B cell (primary cell): ENCODE measurements at regions not wholly inside any gene's neighbourhood (a gene's known extent, or its start where the extent isn't known, plus 50 kb on each side); places are given as distances from the start of the nearest gene placed in this dataset.

Source experiments
- ATAC-seq: fragments of 200-7000 bp; cut with Tn5 transposase; one replicate; pipeline ENCODE4 v1.10.0; 2021; ENCODE audit warnings: low read depth, mild to moderate bottlenecking, moderate number of reproducible peaks, moderate library complexity
- CTCF ChIA-PET: fragments of 350-600 bp; sonication (Branson Sonifier 250); formaldehyde crosslinking; loops from one replicate; lab custom pipeline; 2021; ENCODE audit warnings: antibody characterized with exemption, inconsistent platforms; lab: Charles Lee
- POLR2A ChIA-PET: fragments of 350-600 bp; sonication (Branson Sonifier 250); formaldehyde crosslinking; loops from one replicate; lab custom pipeline; 2021; ENCODE audit warnings: antibody characterized with exemption; lab: Charles Lee
- DNase-seq: peaks from one replicate; pipeline ENCODE4 v3.0.0; 2013
- H2AFZ ChIP-seq: 2 replicates; pipeline ENCODE4 v1.6.1; 2012; ENCODE audit warnings: mild to moderate bottlenecking, low read depth, low read length; ENCODE audit not compliant: insufficient read depth, poor library complexity, severe bottlenecking
- H3K27ac ChIP-seq, 2 donors: 1 replicate in 1 of 2; 2 replicates in 1 of 2; pipeline ENCODE4 v1.5.1; 2012 to 2013; ENCODE audit warnings: low read length in 2 of 2, mild to moderate bottlenecking in 2 of 2, moderate library complexity in 1 of 2
- H3K27me3 ChIP-seq, 4 experiments: fragments of 200-600 bp in 1 of 4; sonication (generic) in 1 of 4; replicated peaks in 1 of 4; 1 replicate in 2 of 4; 2 replicates in 2 of 4; pipeline versions ENCODE4 v1.6.1 to v1.7.0; 2013 to 2016; ENCODE audit warnings: low read length in 3 of 4, mild to moderate bottlenecking in 2 of 4, mixed read lengths in 1 of 4, moderate library complexity in 1 of 4; ENCODE audit not compliant: insufficient read depth in 4 of 4, control insufficient read depth in 3 of 4; ENCODE audit errors: control extremely low read depth in 1 of 4
- H3K36me3 ChIP-seq, 2 experiments: replicated peaks in 1 of 2; 1 replicate in 1 of 2; 2 replicates in 1 of 2; pipeline versions ENCODE4 v1.6.1 to v1.7.1; 2013; ENCODE audit warnings: low read length in 1 of 2; ENCODE audit not compliant: insufficient read depth in 2 of 2, control insufficient read depth in 1 of 2; ENCODE audit errors: control extremely low read depth in 1 of 2, extremely low read depth in 1 of 2
- H3K4me1 ChIP-seq, 2 donors: fragments of 200-600 bp in 1 of 2; sonication (generic) in 1 of 2; 1 replicate in 1 of 2; 2 replicates in 1 of 2; pipeline versions ENCODE4 v1.5.1 to v1.6.1; 2013 to 2017; ENCODE audit warnings: low read length in 2 of 2; ENCODE audit not compliant: control insufficient read depth in 2 of 2, insufficient read depth in 2 of 2
- H3K4me2 ChIP-seq: replicated peaks from 2 replicates; pipeline ENCODE3; 2012; ENCODE audit warnings: mild to moderate bottlenecking, low read depth, low read length; ENCODE audit not compliant: poor library complexity, severe bottlenecking
- H3K4me3 ChIP-seq, 5 experiments: fragments of 200-600 bp in 1 of 5; sonication (generic) in 1 of 5; 1 replicate in 3 of 5; 2 replicates in 2 of 5; pipeline versions ENCODE4 v1.5.1 to v1.7.0; 2011 to 2016; ENCODE audit warnings: low read length in 4 of 5, mild to moderate bottlenecking in 4 of 5, low read depth in 2 of 5, control low read depth in 1 of 5, moderate library complexity in 1 of 5; ENCODE audit not compliant: insufficient read depth in 1 of 5; ENCODE audit errors: control extremely low read depth in 1 of 5, extremely low read depth in 1 of 5
- H3K79me2 ChIP-seq: fragments of 200-600 bp; sonication (generic); one replicate; pipeline ENCODE4 v1.6.0; 2016; ENCODE audit warnings: low read length; ENCODE audit not compliant: control insufficient read depth, insufficient read depth
- H3K9ac ChIP-seq: fragments of 200-600 bp; sonication (generic); 2 replicates; pipeline ENCODE4 v1.6.1; 2017; ENCODE audit warnings: mild to moderate bottlenecking, low read length, moderate library complexity
- H3K9me3 ChIP-seq, 3 donors: one replicate each; pipeline versions ENCODE4 v1.6.1 to v1.7.1; 2013; ENCODE audit warnings: low read length in 2 of 3; ENCODE audit not compliant: control insufficient read depth in 2 of 3, insufficient read depth in 1 of 3; ENCODE audit errors: control extremely low read depth in 1 of 3
- H4K20me1 ChIP-seq: 2 replicates; pipeline ENCODE4 v1.6.0; 2012; ENCODE audit warnings: mild to moderate bottlenecking, low read length; ENCODE audit not compliant: insufficient read depth, control insufficient read depth, poor library complexity, severe bottlenecking
- H3K27ac Mint-ChIP-seq: one replicate; pipeline ENCODE4 v1.8.0; 2021; ENCODE audit warnings: mixed read lengths
- H3K27me3 Mint-ChIP-seq: one replicate; pipeline ENCODE4 v1.8.0; 2021; ENCODE audit warnings: mixed read lengths
- H3K4me1 Mint-ChIP-seq: one replicate; pipeline ENCODE4 v1.8.0; 2021; ENCODE audit warnings: mixed read lengths
- H3K4me3 Mint-ChIP-seq: one replicate; pipeline ENCODE4 v1.8.0; 2021; ENCODE audit warnings: mixed read lengths
- H3K9me3 Mint-ChIP-seq: one replicate; pipeline ENCODE4 v1.8.0; 2022; ENCODE audit warnings: mixed read lengths; ENCODE audit not compliant: insufficient read depth
- EZH2 ChIP-seq: IDR thresholded peaks from 2 replicates; pipeline ENCODE4 v1.6.1; 2012; ENCODE audit warnings: borderline replicate concordance, low read depth, mild to moderate bottlenecking, moderate library complexity, low read length; ENCODE audit not compliant: insufficient read depth, poor library complexity, severe bottlenecking
- WGBS: methylation state at CpG from one replicate; pipeline ENCODE4 v1.1.5; 2013; ENCODE audit warnings: missing lambda C conversion rate; ENCODE audit not compliant: insufficient coverage; 5-methylcytosine and 5-hydroxymethylcytosine counted together
- intact Hi-C: fragments of 100-400 bp; cut with micrococcal nuclease; formaldehyde crosslinking; loops from one replicate; pipeline ENCODE4 v1.10.0; 2022
- TF ChIP-seq, protein P1 (sequence below): fragments of 200-600 bp; IDR thresholded peaks from one replicate; pipeline ENCODE4 v1.8.0; 2022; ENCODE audit warnings: antibody characterized with exemption, mild to moderate bottlenecking

DNA sequence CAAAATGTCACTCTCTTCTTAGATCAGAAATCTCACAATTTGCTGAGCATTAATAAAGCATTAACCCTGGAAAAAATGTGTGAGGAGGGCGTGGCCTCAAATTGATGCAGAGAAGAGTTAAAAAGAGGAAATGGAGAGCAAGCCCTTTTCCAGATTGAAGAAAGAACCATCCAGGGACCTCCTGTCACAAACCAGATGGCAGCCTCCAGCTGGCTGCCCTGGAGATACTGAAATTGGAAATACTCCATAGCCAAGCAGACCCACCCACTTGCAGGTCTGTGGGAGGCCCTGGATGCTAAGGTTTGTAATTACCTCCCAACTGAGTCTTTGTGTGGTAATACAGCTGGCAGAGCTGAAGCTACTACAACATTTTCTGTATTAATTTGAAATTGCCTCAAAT lies 214.9 kb downstream of the IL20RB start:
- TF ChIP-seq, protein P1, sequence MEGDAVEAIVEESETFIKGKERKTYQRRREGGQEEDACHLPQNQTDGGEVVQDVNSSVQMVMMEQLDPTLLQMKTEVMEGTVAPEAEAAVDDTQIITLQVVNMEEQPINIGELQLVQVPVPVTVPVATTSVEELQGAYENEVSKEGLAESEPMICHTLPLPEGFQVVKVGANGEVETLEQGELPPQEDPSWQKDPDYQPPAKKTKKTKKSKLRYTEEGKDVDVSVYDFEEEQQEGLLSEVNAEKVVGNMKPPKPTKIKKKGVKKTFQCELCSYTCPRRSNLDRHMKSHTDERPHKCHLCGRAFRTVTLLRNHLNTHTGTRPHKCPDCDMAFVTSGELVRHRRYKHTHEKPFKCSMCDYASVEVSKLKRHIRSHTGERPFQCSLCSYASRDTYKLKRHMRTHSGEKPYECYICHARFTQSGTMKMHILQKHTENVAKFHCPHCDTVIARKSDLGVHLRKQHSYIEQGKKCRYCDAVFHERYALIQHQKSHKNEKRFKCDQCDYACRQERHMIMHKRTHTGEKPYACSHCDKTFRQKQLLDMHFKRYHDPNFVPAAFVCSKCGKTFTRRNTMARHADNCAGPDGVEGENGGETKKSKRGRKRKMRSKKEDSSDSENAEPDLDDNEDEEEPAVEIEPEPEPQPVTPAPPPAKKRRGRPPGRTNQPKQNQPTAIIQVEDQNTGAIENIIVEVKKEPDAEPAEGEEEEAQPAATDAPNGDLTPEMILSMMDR: no peak
- TF ChIP-seq EZH2: no peak

DNA sequence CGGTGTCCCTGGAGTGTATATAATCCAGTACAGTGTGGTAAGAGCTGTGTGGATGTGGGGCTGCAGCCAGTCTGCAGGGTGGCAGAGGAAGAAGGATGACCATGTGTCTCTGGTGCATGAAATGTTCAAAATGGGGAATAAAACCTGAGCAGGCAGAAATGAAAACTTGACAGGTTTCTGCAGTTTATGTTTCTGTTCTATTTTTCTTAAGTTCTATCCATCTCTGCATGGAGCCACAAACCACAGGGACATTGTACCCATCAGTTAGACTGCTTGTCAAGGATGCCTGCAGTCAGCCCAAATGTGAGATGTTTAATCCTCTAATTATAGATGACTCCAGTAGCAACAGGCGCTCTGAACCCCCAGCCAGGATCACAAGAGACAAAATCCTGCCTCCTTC lies 216.7 kb downstream of the IL20RB start:
- peaks cover 4% of the 10 kb centered on the region for H3K27me3 Mint-ChIP-seq
- H3K4me3 ChIP-seq: no peak overlapping the region
- no peaks in the 10 kb centered on the region for H3K9me3 Mint-ChIP-seq
- no peaks in the 10 kb centered on the region for H3K36me3 ChIP-seq
- H3K4me1 Mint-ChIP-seq: no peaks in the 10 kb centered on the region
- H3K4me2 ChIP-seq: no peak overlapping the region
- H3K79me2 ChIP-seq: no peaks in the 10 kb centered on the region
- no peak overlapping the region for H3K4me3 Mint-ChIP-seq
- TF ChIP-seq, protein P1: no peak
- no peak for TF ChIP-seq EZH2
- H2AFZ ChIP-seq: no peak overlapping the region
- CTCF ChIA-PET: no interaction called here
- H3K9me3 ChIP-seq: peaks cover 0 to 2% (median 0%) of the 10 kb centered on the region in 3 donors
- H3K27me3 ChIP-seq: peaks cover 0 to 2% (median 0%) of the 10 kb centered on the region in 4 experiments
- no peaks in the 10 kb centered on the region for H3K4me1 ChIP-seq
- ATAC-seq (no peak), DNase-seq (no peak)
- no peak overlapping the region for H3K27ac ChIP-seq
- intact Hi-C loops: no loop called here
- WGBS: 63% methylated on average over 2 of the region's 2 CpGs
- H3K9ac ChIP-seq: no peak overlapping the region
- POLR2A ChIA-PET: no interaction called here
- H3K27ac Mint-ChIP-seq: no peak overlapping the region
- H4K20me1 ChIP-seq: no peaks in the 10 kb centered on the region

More for the DNA sequence above, 214.9 kb downstream of the IL20RB start:
- H3K9me3 Mint-ChIP-seq: no peaks in the 10 kb centered on the region
- ChIA-PET POLR2A (no interaction called here), CTCF (no interaction called here)
- intact Hi-C loops: no loop called here
- H3K9me3 ChIP-seq: peaks cover 0 to 2% (median 0%) of the 10 kb centered on the region in 3 donors
- no peaks in the 10 kb centered on the region for H4K20me1 ChIP-seq
- H3K4me1 Mint-ChIP-seq: no peaks in the 10 kb centered on the region
- H3K27me3 ChIP-seq: peaks cover 0 to 2% (median 0%) of the 10 kb centered on the region in 4 experiments
- no peak overlapping the region for H3K27ac ChIP-seq
- no peak overlapping the region for H3K4me2 ChIP-seq
- WGBS: 80% methylated on average over 1 of the region's 1 CpG
- peaks cover 4% of the 10 kb centered on the region for H3K27me3 Mint-ChIP-seq
- H3K4me3 ChIP-seq: no peak overlapping the region
- H2AFZ ChIP-seq: no peak overlapping the region
- no peaks in the 10 kb centered on the region for H3K79me2 ChIP-seq
- ATAC-seq (no peak), DNase-seq (no peak)
- no peaks in the 10 kb centered on the region for H3K4me1 ChIP-seq
- no peak overlapping the region for H3K27ac Mint-ChIP-seq
- H3K4me3 Mint-ChIP-seq: no peak overlapping the region
- no peaks in the 10 kb centered on the region for H3K36me3 ChIP-seq
- no peak overlapping the region for H3K9ac ChIP-seq
